ENCODE measurements at regions not wholly inside any gene's neighbourhood (a gene's known extent, or its start where the extent isn't known, plus 50 kb on each side); places are given as distances from the start of the nearest gene placed in this dataset.

DNA sequence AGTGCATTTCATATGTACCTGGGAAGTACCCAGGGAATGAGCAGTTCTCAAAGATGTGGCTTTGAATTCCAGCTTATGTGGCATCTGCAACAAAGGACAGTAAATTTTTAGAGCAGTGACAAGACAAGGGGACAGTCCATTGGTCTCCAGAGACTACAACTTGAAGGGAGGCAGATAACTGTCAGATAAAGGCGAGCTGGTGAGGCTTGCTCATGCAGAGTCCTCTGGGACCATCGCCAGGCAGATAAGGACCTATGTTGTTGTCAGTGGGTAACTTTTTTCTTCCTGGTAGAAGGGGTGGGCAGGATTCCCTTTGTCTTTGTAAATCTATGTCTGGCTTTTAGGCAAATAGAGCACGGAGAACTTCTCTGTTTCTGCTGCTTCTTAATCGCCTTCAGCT lies 120.2 kb downstream of the ICE1 start:
- Histone ChIP-seq H3K27me3 (replicated peaks; ENCODE audit: insufficient read depth, low read depth, low read length, poor library complexity) (peaks cover 57% of the 10 kb centered on the region), H3K4me1 (ENCODE audit: insufficient read depth, low read length, poor library complexity, severe bottlenecking) (no peaks in the 10 kb centered on the region), H3K4me3 (ENCODE audit: low read depth, low read length, poor library complexity, severe bottlenecking) (no peak overlapping the region), H3K27ac (ENCODE audit: low read depth, low read length, poor library complexity, severe bottlenecking) (no peak overlapping the region), H3K9me3 (ENCODE audit: low read depth, low read length, poor library complexity, severe bottlenecking) (no peaks in the 10 kb centered on the region), H3K36me3 (ENCODE audit: insufficient read depth, low read length, poor library complexity, severe bottlenecking) (no peaks in the 10 kb centered on the region)
- BruUV-seq (replicated peaks) = no TSS peak
- TF ChIP-seq, protein P1, sequence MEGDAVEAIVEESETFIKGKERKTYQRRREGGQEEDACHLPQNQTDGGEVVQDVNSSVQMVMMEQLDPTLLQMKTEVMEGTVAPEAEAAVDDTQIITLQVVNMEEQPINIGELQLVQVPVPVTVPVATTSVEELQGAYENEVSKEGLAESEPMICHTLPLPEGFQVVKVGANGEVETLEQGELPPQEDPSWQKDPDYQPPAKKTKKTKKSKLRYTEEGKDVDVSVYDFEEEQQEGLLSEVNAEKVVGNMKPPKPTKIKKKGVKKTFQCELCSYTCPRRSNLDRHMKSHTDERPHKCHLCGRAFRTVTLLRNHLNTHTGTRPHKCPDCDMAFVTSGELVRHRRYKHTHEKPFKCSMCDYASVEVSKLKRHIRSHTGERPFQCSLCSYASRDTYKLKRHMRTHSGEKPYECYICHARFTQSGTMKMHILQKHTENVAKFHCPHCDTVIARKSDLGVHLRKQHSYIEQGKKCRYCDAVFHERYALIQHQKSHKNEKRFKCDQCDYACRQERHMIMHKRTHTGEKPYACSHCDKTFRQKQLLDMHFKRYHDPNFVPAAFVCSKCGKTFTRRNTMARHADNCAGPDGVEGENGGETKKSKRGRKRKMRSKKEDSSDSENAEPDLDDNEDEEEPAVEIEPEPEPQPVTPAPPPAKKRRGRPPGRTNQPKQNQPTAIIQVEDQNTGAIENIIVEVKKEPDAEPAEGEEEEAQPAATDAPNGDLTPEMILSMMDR (conservative IDR thresholded peaks at IDR 0.05; ENCODE audit: low read depth, low read length) = no peak
- no peak for TF ChIP-seq EZH2 (IDR thresholded peaks at IDR 0.05; ENCODE audit: borderline replicate concordance, low read depth, low read length, poor library complexity, severe bottlenecking)
- intact Hi-C loops (cut with micrococcal nuclease; ENCODE audit: unreplicated experiment) = no loop called here
- ChIA-PET POLR2A (ENCODE audit: low non-redundant PET) (no interaction called here), CTCF (no interaction called here)
- no peak for DNase-seq (ENCODE audit: low spot score)

DNA sequence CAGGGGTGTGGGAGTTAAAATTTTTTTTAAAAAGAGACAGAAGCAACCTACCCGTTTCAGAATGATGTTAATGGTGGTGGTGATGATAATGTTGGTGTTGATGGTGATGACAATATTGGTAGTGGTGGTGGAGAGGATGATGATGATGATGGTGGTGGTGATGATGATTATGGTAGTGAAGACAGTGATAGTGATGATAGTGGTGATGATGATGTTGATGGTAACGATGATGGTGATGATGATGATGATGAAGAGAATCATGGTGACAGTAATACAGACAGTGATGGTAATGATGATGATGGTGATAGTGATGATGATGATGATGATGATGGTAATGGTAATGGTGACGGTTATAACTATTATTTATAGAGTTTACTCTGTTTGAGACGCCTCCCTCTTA lies 117.6 kb downstream of the ICE1 start:
- CTCF ChIA-PET = no interaction called here

More for the DNA sequence above, 117.6 kb downstream of the ICE1 start:
- POLR2A ChIA-PET (ENCODE audit: low non-redundant PET) = no interaction called here
- Histone ChIP-seq H3K4me3 (ENCODE audit: low read depth, low read length, poor library complexity, severe bottlenecking) (no peak overlapping the region), H3K27ac (ENCODE audit: low read depth, low read length, poor library complexity, severe bottlenecking) (no peak overlapping the region), H3K27me3 (replicated peaks; ENCODE audit: insufficient read depth, low read depth, low read length, poor library complexity) (peaks cover 69% of the 10 kb centered on the region), H3K9me3 (ENCODE audit: low read depth, low read length, poor library complexity, severe bottlenecking) (no peaks in the 10 kb centered on the region), H3K36me3 (ENCODE audit: insufficient read depth, low read length, poor library complexity, severe bottlenecking) (no peaks in the 10 kb centered on the region), H3K4me1 (ENCODE audit: insufficient read depth, low read length, poor library complexity, severe bottlenecking) (no peaks in the 10 kb centered on the region)
- no peak for TF ChIP-seq EZH2 (IDR thresholded peaks at IDR 0.05; ENCODE audit: borderline replicate concordance, low read depth, low read length, poor library complexity, severe bottlenecking)
- TF ChIP-seq, protein P1 (conservative IDR thresholded peaks at IDR 0.05; ENCODE audit: low read depth, low read length) = no peak
- intact Hi-C loops (cut with micrococcal nuclease; ENCODE audit: unreplicated experiment) = no loop called here
- no peak for DNase-seq (ENCODE audit: low spot score)
- BruUV-seq (replicated peaks) = no TSS peak
